AG08396 (cell line): ENCODE measurements at regions not wholly inside any gene's neighbourhood (a gene's known extent, or its start where the extent isn't known, plus 50 kb on each side); places are given as distances from the start of the nearest gene placed in this dataset.
"Not testable (repeated sequence)": the region's sequence is repeated elsewhere in the genome, so short reads cannot be mapped to it uniquely, and the experiment has no call there.

ENCODE experiments used
- DNase-seq: peaks from one replicate; pipeline ENCODE4 v3.0.0; 2012; ENCODE audit warnings: low spot score, mixed read lengths

DNA sequence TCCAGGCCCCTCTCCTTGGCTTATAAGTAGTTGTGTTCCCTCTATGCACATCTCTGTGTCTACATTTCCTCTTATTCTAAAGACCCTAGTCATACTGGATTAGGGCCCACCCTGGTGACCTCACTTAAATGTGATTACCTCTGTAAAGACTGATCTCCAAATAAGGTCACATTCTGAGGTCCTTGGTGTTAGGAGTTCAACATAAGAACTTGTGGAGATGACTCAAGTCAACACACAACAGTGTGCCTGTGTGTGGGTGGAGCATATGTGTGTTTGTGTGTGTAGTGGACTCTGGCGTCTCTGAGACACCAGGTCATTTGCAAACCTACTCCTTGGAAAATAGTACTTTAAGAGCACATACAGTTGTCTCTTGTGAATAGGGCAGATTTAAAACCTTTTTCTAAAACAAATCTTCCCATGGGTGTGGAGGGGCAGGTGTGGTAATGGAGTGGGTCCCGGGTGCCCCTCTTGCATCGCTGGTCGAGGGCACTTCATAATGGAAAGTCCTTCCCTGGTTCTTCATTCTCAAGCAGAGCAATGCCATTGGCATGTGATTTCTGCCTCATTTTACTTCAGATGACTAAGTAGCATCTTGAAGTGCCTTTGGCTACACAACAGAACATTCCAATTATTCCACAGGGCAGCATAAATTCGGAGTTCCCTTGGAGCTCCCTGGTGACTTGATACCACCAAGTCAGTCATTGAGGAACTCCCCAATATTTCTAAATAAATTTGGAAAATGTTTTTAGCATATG, 84.4 kb downstream of the C9orf152 start:
- no peak for DNase-seq

GRCh38 chr9:110124439-110124838, 83.5 kb downstream of the C9orf152 start:
- DNase-seq = no peak

- DNase-seq = peak; percentile 84
Observed at GRCh38 chr9:110125207-110125751, 82.7 kb downstream of the C9orf152 start.

GRCh38 chr9:110125763-110126351, 82.1 kb downstream of the C9orf152 start:
- DNase-seq = no peak

- no peak for DNase-seq
Observed at GRCh38 chr9:110126499-110126941, 81.4 kb downstream of the C9orf152 start.

DNA sequence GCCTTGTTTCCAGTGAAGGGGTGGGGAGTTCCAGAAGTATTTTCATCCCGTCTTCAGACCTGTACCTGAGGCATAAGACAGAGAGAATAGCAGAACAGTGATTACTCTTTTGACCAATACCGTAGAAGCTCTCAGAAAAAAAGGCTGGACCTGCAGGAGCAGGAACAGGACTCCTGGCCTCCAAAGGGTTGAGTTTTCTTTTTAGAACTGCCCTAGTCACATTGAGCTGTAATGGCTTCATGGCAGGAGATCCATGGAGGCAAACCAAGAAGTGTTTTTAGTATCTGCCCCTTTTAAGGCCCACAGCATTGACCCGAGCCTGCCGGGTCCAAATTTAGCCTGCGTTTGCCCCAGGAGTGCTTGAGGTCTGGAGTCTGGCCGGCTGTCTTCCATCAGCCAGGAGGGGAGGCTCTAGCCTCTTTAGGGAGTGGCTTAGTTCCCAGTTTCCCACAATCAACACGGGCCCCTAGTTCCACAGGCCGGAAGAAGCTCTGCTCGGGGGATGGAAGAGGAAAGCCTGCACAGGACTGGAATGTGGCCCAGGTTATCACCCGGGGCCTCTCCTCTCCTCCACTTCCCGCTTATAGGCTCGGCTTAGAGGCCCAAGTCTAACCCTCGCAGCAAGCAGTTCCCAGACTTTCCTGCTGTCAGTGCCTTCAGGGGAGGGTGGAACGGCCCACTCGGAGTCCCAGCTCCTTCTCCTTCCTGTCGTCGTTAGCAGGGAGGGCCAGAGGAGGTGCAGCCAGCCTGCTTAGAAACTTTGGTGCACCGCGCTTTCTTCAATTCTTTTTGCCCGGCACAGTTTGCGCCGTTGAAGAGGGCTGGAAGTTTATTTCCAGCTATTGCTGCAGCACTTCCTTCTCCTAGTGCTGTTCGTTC, 80.7 kb downstream of the C9orf152 start:
- peak; percentile 37 for DNase-seq

DNA sequence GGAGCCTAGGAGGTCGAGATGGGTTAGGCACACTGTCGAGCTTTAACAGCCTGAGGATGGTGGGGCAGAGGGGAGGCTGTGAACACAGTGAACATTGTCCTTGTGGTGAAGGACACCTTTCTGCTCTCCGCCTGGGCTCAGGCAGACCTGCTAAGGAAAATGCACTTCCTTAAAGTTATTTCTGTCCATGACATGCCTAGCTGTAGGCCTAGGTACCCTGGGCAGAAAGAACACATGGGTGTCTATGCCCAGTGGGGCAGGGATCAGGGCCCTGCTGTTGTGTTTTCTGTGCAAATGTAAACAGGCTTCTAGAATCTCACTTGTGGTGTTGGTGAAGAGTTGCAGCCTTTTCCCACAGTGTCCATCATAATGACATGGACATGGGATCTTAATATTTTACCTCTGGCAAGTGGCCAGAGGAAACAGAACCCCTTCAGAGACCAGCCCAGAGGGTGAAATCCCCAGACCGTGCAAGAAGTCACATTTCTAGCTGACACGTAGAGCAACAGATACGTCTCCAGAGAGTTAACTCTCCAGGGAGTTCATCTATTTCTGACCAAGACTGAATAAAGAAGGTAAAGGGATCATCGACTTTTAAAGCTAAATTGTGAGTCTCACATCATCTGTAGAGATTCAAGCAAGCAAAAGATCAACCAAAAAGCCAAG, 79.2 kb downstream of the C9orf152 start:
- no peak for DNase-seq

GRCh38 chr9:110129425-110129824, 78.5 kb downstream of the C9orf152 start:
- no peak for DNase-seq

- DNase-seq = no peak
Observed at GRCh38 chr9:110130211-110130610, 77.7 kb downstream of the C9orf152 start.

- DNase-seq = no peak
Observed at GRCh38 chr9:110130791-110131416, 77.1 kb downstream of the C9orf152 start.

GRCh38 chr9:110131499-110131898, 76.5 kb downstream of the C9orf152 start:
- no peak for DNase-seq

DNA sequence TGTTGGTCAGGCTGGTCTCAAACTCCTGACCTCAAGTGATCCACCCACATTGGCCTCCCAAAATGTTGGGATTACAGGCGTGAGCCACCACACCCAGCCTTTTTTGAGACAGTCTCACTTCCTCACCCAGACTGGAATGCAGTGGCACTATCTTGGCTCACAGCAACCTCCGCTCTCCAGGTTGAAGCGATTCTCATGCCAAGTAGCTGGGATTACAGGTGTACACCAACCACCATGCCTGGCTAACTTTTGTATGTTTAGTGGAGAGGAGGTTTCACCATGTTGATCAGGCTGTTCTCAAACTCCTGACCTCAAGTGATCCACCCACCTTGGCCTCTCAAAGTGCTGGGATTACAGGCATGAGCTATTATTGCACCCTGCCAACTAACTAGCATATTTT, 75.4 kb downstream of the C9orf152 start:
- DNase-seq = not testable (repeated sequence)

GRCh38 chr9:110133059-110133458, 74.9 kb downstream of the C9orf152 start:
- DNase-seq = no peak

DNA sequence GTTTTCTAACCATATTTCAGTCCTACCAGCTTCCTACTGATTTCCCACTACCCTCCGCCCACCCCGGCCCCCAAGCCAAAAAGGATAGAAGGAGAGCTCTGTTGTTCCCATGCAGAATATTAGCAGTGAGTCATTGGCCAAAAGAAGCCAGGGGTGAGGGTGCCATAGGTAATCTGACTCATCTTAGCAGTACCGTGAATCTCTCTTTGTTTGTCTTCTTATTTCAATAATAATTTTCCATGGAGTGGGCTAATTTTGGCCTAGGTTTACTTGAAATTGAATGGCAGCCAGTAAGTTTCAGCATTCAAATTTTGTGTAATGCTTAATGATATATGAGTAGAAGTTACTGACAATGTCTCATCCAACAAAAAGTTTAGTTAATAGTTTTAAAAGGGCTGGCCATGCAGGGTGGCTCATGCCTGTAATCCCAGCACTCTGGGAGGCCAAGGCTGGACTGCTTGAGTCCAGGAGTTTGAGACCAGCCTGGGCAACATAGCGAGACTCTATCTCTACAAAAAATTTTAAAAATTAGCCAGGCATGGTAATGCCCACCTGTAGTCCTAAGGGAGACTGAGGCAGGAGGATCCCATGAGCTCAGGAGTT, 74.2 kb downstream of the C9orf152 start:
- no peak for DNase-seq

- DNase-seq = no peak
Observed at GRCh38 chr9:110135846-110136245, 72.1 kb downstream of the C9orf152 start.

GRCh38 chr9:110136802-110137201, 71.2 kb downstream of the C9orf152 start:
- DNase-seq = no peak

DNA sequence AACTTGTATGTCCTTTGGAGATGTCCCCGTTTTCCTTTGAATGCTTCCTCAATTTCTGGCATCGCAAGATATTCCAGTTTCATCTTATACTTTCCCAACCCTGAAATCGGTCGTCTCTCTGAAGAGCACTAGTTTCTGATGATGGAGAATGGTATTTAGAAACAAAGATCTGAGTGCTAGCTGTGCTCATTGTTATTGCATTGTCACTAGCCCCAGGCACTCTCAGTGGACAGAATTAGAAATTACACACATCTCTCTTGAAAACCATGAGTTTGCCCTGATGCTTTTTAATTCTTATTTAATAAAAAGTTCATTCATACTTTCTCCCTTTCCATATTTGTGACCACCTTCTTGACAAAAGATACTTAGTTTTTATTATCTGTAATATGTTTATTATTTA, 67.7 kb downstream of the C9orf152 start:
- DNase-seq = no peak

GRCh38 chr9:110141227-110141793, 66.6 kb downstream of the C9orf152 start:
- peak; percentile 77 for DNase-seq

- DNase-seq = no peak
Observed at GRCh38 chr9:110142253-110142652, 65.7 kb downstream of the C9orf152 start.

DNA sequence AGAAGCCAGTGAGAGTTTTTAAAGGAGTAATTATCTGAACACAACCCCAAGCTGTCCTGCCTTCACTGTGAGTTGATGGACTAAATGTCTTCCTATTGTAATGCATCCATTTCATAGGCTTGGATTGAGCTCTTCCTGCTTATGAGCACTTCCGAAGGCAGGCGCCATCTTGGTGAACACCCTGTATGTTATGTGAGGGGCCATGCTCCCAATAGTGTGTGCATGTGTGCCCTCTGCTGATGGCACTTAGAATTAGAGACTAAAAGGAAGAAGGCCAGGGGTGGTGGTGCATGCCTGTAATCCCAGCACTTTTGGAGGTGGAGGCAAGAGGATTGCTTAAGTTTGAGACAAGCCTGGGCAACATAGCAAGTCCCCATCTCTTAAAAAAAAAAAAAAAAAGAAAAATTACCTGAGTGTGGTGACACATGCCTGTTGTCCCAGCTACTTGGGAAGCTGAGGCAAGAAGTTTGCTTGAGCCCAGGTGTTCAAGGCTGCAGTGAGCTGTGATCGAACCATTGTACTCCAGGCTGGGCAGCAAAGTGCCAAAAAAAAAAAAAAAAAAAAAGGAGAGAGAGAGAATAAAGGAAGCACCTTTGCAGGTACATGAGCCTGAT, 65.0 kb downstream of the C9orf152 start:
- DNase-seq = no peak
